H1 (cell line): ENCODE measurements at regions not wholly inside any gene's neighbourhood (a gene's known extent, or its start where the extent isn't known, plus 50 kb on each side); places are given as distances from the start of the nearest gene placed in this dataset.

Experiments used
- CTCF ChIA-PET: fragments of 300-600 bp; sonication (Branson Sonifier 250); formaldehyde crosslinking; loops from one replicate; lab custom pipeline; 2021; ENCODE audit not compliant: partially characterized antibody; lab: Charles Lee
- POLR2A ChIA-PET: fragments of 300-600 bp; sonication (Branson Sonifier 250); formaldehyde crosslinking; loops from one replicate; lab custom pipeline; 2021; ENCODE audit warnings: inconsistent platforms; ENCODE audit not compliant: partially characterized antibody; lab: Charles Lee
- DNase-seq, 2 experiments: peaks; one replicate each; pipeline versions ENCODE4 v3.0.0 to v3.0.0-alpha.2; 2010 to 2022; ENCODE audit warnings: low spot score in 2 of 2, low read depth in 1 of 2, mixed read lengths in 1 of 2
- FAIRE-seq: peaks from 2 replicates; lab custom pipeline; 2011; peaks lifted over from hg19 to GRCh38; lab: Jason Lieb, UNC
- H2AFZ ChIP-seq: 2 replicates; pipeline ENCODE4 v1.8.1; 2012; ENCODE audit warnings: low read length, inconsistent platforms
- H2AK5ac ChIP-seq: 2 replicates; pipeline ENCODE4 v1.6.1; 2013; ENCODE audit warnings: low read depth, low read length
- H2BK120ac ChIP-seq: replicated peaks from 2 replicates; pipeline ENCODE3; 2013; ENCODE audit warnings: low read depth, low read length, inconsistent platforms
- H2BK12ac ChIP-seq: 2 replicates; pipeline ENCODE4 v1.6.1; 2013; ENCODE audit warnings: low read depth, low read length
- H2BK15ac ChIP-seq: 2 replicates; pipeline ENCODE4 v1.6.1; 2013; ENCODE audit warnings: low read length
- H2BK20ac ChIP-seq: 2 replicates; pipeline ENCODE4 v1.6.1; 2013; ENCODE audit warnings: low read length
- H2BK5ac ChIP-seq: 2 replicates; pipeline ENCODE4 v1.6.1; 2013; ENCODE audit warnings: low read depth, low read length
- H3K14ac ChIP-seq: 2 replicates; pipeline ENCODE4 v1.6.1; 2013; ENCODE audit warnings: inconsistent platforms; ENCODE audit not compliant: insufficient read length
- H3K18ac ChIP-seq: 2 replicates; pipeline ENCODE4 v1.6.1; 2013; ENCODE audit warnings: low read length; ENCODE audit errors: extremely low read depth
- H3K23ac ChIP-seq: 2 replicates; pipeline ENCODE4 v1.6.1; 2013; ENCODE audit warnings: inconsistent platforms; ENCODE audit not compliant: insufficient read length
- H3K23me2 ChIP-seq: 2 replicates; pipeline ENCODE4 v1.6.1; 2013; ENCODE audit warnings: low read depth, low read length
- H3K27ac ChIP-seq: 2 replicates; pipeline ENCODE4 v1.6.1; 2011; ENCODE audit warnings: low read depth, low read length, inconsistent platforms
- H3K27me3 ChIP-seq, 4 experiments: replicated peaks in 1 of 4; 1 replicate in 1 of 4; 2 replicates in 3 of 4; pipeline versions ENCODE4 v1.6.1 to v1.8.1; 2011 to 2013; ENCODE audit warnings: low read length in 3 of 4, mild to moderate bottlenecking in 3 of 4, inconsistent platforms in 2 of 4, mixed read lengths in 2 of 4, moderate library complexity in 1 of 4; ENCODE audit not compliant: control insufficient read depth in 3 of 4, insufficient read depth in 3 of 4; ENCODE audit errors: extremely low read depth in 1 of 4
- H3K36me3 ChIP-seq, 4 experiments: 2 replicates each; pipeline versions ENCODE4 v1.6.1 to v1.8.1; 2011 to 2013; ENCODE audit warnings: mild to moderate bottlenecking in 4 of 4, low read length in 3 of 4, moderate library complexity in 2 of 4, control low read depth in 1 of 4, inconsistent platforms in 1 of 4; ENCODE audit not compliant: insufficient read depth in 4 of 4, control insufficient read depth in 2 of 4
- H3K4ac ChIP-seq: replicated peaks from 2 replicates; pipeline ENCODE3; 2013; ENCODE audit warnings: low read length, low read depth, mixed read lengths, inconsistent platforms; ENCODE audit not compliant: insufficient read length
- H3K4me1 ChIP-seq, 4 experiments: replicated peaks in 1 of 4; 1 replicate in 1 of 4; 2 replicates in 3 of 4; pipeline versions ENCODE4 v1.6.1 to v1.8.1; 2011 to 2013; ENCODE audit warnings: low read length in 3 of 4, inconsistent platforms in 2 of 4, mixed read lengths in 1 of 4; ENCODE audit not compliant: insufficient read depth in 4 of 4, control insufficient read depth in 3 of 4
- H3K4me2 ChIP-seq, 2 experiments: 2 replicates each; pipeline versions ENCODE4 v1.6.1 to v1.8.1; 2011 to 2013; ENCODE audit warnings: low read depth in 2 of 2, low read length in 2 of 2, control low read depth in 1 of 2, inconsistent platforms in 1 of 2, mild to moderate bottlenecking in 1 of 2; ENCODE audit not compliant: insufficient read depth in 1 of 2
- H3K4me3 ChIP-seq, 4 experiments: fragments of 200-600, 300-600 bp in 1 of 4; sonication (generic), shearing (Covaris generic), sonication (Bioruptor Twin) in 1 of 4; 2 replicates each; pipeline versions ENCODE4 v1.5.1 to v1.8.1; 2011 to 2016; ENCODE audit warnings: low read length in 4 of 4, low read depth in 3 of 4, control low read depth in 2 of 4, inconsistent platforms in 2 of 4, mild to moderate bottlenecking in 2 of 4, mixed read lengths in 1 of 4, moderate library complexity in 1 of 4; ENCODE audit not compliant: insufficient read depth in 2 of 4; ENCODE audit errors: extremely low read depth in 1 of 4
- H3K56ac ChIP-seq: replicated peaks from 2 replicates; pipeline ENCODE3; 2013; ENCODE audit warnings: low read depth, mild to moderate bottlenecking, mixed read lengths, low read length, inconsistent platforms; ENCODE audit not compliant: insufficient read length
- H3K79me1 ChIP-seq: 2 replicates; pipeline ENCODE4 v1.6.1; 2013; ENCODE audit warnings: low read depth, low read length, control low read depth
- H3K79me2 ChIP-seq, 2 experiments: 2 replicates each; pipeline versions ENCODE4 v1.6.1 to v1.8.1; 2012 to 2013; ENCODE audit warnings: low read length in 2 of 2, mild to moderate bottlenecking in 2 of 2, inconsistent platforms in 1 of 2; ENCODE audit not compliant: insufficient read depth in 2 of 2, control insufficient read depth in 1 of 2
- H3K9ac ChIP-seq, 4 experiments: replicated peaks in 1 of 4; 1 replicate in 1 of 4; 2 replicates in 3 of 4; pipeline versions ENCODE4 v1.6.1 to v1.8.1; 2011 to 2013; ENCODE audit warnings: low read depth in 3 of 4, low read length in 3 of 4, control low read depth in 2 of 4, mild to moderate bottlenecking in 2 of 4, moderate library complexity in 2 of 4, inconsistent platforms in 1 of 4; ENCODE audit errors: extremely low read depth in 1 of 4
- H3K9me3 ChIP-seq, 2 experiments: 2 replicates each; pipeline versions ENCODE4 v1.6.1 to v1.8.1; 2012 to 2013; ENCODE audit warnings: mild to moderate bottlenecking in 2 of 2, moderate library complexity in 2 of 2, control low read depth in 1 of 2, inconsistent platforms in 1 of 2, low read depth in 1 of 2, low read length in 1 of 2, mixed read lengths in 1 of 2; ENCODE audit not compliant: insufficient read depth in 2 of 2
- H4K20me1 ChIP-seq, 2 experiments: replicated peaks in 1 of 2; 2 replicates each; pipeline versions ENCODE3 to v1.8.1; 2011 to 2013; ENCODE audit warnings: inconsistent platforms in 2 of 2, low read length in 2 of 2, mild to moderate bottlenecking in 1 of 2; ENCODE audit not compliant: insufficient read depth in 2 of 2, control insufficient read depth in 1 of 2
- H4K5ac ChIP-seq: 2 replicates; pipeline ENCODE4 v1.6.1; 2013; ENCODE audit warnings: low read length, low read depth, mixed read lengths, inconsistent platforms; ENCODE audit not compliant: insufficient read length
- H4K8ac ChIP-seq: 2 replicates; pipeline ENCODE4 v1.8.0; 2013; ENCODE audit warnings: mild to moderate bottlenecking, moderate library complexity, low read length, inconsistent platforms; ENCODE audit not compliant: insufficient read depth; ENCODE audit errors: extremely low read depth
- H4K91ac ChIP-seq: replicated peaks from 2 replicates; pipeline ENCODE3; 2013; ENCODE audit warnings: low read length, mixed read lengths, inconsistent platforms; ENCODE audit not compliant: insufficient read length
- BCL11A ChIP-seq, 2 experiments: IDR thresholded peaks; one replicate each; pipeline ENCODE4 v1.6.1; 2011; ENCODE audit warnings: low read depth in 2 of 2, low read length in 2 of 2, mild to moderate bottlenecking in 2 of 2
- CBX8 ChIP-seq: fragments of 300-800, 300-1000 bp; sonication (generic); IDR thresholded peaks from 2 replicates; pipeline ENCODE4 v1.7.1; 2016; ENCODE audit warnings: low read depth, low read length, borderline replicate concordance
- CTBP2 ChIP-seq: IDR thresholded peaks from 2 replicates; pipeline ENCODE4 v1.7.0; 2011; ENCODE audit warnings: borderline replicate concordance, mild to moderate bottlenecking, moderate library complexity, mixed read lengths, low read length; ENCODE audit not compliant: insufficient read depth, insufficient read length
- HDAC2 ChIP-seq, 2 experiments: fragments of 300-600 bp in 1 of 2; sonication (generic) in 1 of 2; IDR thresholded peaks; 2 replicates each; pipeline ENCODE4 v1.6.1; 2011 to 2012; ENCODE audit warnings: low read depth in 2 of 2, low read length in 2 of 2, mild to moderate bottlenecking in 2 of 2, moderate library complexity in 2 of 2, borderline replicate concordance in 1 of 2, inconsistent platforms in 1 of 2
- MAFK ChIP-seq: IDR thresholded peaks from 2 replicates; pipeline ENCODE4 v1.6.1; 2012; ENCODE audit warnings: low read depth, mild to moderate bottlenecking, improper control_type of control experiment, low read length
- RBBP5 ChIP-seq: IDR thresholded peaks from 2 replicates; pipeline ENCODE4 v1.7.1; 2012; ENCODE audit warnings: low read depth, mild to moderate bottlenecking, inconsistent platforms, low read length, moderate library complexity, borderline replicate concordance
- RFX5 ChIP-seq: IDR thresholded peaks from 2 replicates; pipeline ENCODE4 v1.6.1; 2011; ENCODE audit warnings: low read depth, low read length, improper control_type of control experiment, borderline replicate concordance
- RNF2 ChIP-seq: fragments of 200-900, 300-1000 bp; sonication (generic); IDR thresholded peaks from 2 replicates; pipeline ENCODE4 v1.7.1; 2016; ENCODE audit warnings: borderline replicate concordance, low read depth, mild to moderate bottlenecking, antibody characterized with exemption, low read length; ENCODE audit not compliant: poor library complexity, severe bottlenecking; ENCODE audit errors: missing control alignments
- RXRA ChIP-seq: IDR thresholded peaks from 2 replicates; pipeline ENCODE4 v1.6.1; 2011; ENCODE audit warnings: low read depth, mild to moderate bottlenecking, low read length, moderate library complexity; ENCODE audit not compliant: insufficient read depth
- SP2 ChIP-seq: IDR thresholded peaks from 2 replicates; pipeline ENCODE4 v1.6.1; 2012; ENCODE audit warnings: mild to moderate bottlenecking, low read length, inconsistent platforms
- SP4 ChIP-seq: IDR thresholded peaks from 2 replicates; pipeline ENCODE4 v1.6.1; 2012; ENCODE audit warnings: low read length, inconsistent platforms
- SRF ChIP-seq: IDR thresholded peaks from 2 replicates; pipeline ENCODE4 v1.6.1; 2011; ENCODE audit warnings: mild to moderate bottlenecking, low read depth, low read length, moderate library complexity
- USF2 ChIP-seq: IDR thresholded peaks from 2 replicates; pipeline ENCODE4 v1.6.1; 2011; ENCODE audit warnings: low read length, improper control_type of control experiment
- WGBS, 2 experiments: shearing (Covaris generic) in 1 of 2; methylation state at CpG; one replicate each; pipeline versions ENCODE4 v1.1.6 to v1.1.7; 2013 to 2015; ENCODE audit warnings: low lambda C conversion rate in 2 of 2, mixed read lengths in 2 of 2, inconsistent platforms in 1 of 2, low coverage in 1 of 2, missing lambda C conversion rate in 1 of 2; ENCODE audit not compliant: insufficient replicate concordance in 2 of 2, insufficient coverage in 1 of 2, insufficient read length in 1 of 2; ENCODE audit errors: extremely low coverage in 1 of 2, missing lambda C conversion rate in 1 of 2; 5-methylcytosine and 5-hydroxymethylcytosine counted together

GRCh38 chr1:106944721-106945120 is 111.8 kb upstream of the PRMT6 start:
- no peak overlapping the region for H2BK12ac ChIP-seq
- no peak overlapping the region for H2AFZ ChIP-seq
- H3K18ac ChIP-seq = no peak overlapping the region
- no peak overlapping the region for H3K14ac ChIP-seq
- no peak overlapping the region for H3K4ac ChIP-seq
- H3K9me3 ChIP-seq = no peaks in the 10 kb centered on the region
- H3K23ac ChIP-seq = no peak overlapping the region
- 83% methylated on average over 2 of the region's 2 CpGs; no CpG with 5 or more reads in 1 of the 2 experiments for WGBS, 2 experiments
- no peak overlapping the region for H3K4me2 ChIP-seq
- DNase-seq (no peak), FAIRE-seq (no peak)
- no peak overlapping the region for H2BK15ac ChIP-seq
- POLR2A ChIA-PET = no interaction called here
- H3K79me2 ChIP-seq = no peaks in the 10 kb centered on the region
- no peak overlapping the region for H2BK5ac ChIP-seq
- H3K4me1 ChIP-seq = no peaks in the 10 kb centered on the region
- no peaks in the 10 kb centered on the region for H3K36me3 ChIP-seq
- H2BK20ac ChIP-seq = no peak overlapping the region
- H3K56ac ChIP-seq = no peak overlapping the region
- no peak overlapping the region for H4K5ac ChIP-seq
- H2BK120ac ChIP-seq = no peak overlapping the region
- CTCF ChIA-PET = interaction anchor here (1.2 kb wide), 1 partner anchor 17 kb away, joined by 3 read pairs; no protein-coding TSS in a partner anchor
- H3K4me3 ChIP-seq = no peak overlapping the region
- H3K9ac ChIP-seq = no peak overlapping the region
- H4K8ac ChIP-seq = no peak overlapping the region
- no peak overlapping the region for H4K91ac ChIP-seq
- H3K79me1 ChIP-seq = no peaks in the 10 kb centered on the region
- no peak overlapping the region for H2AK5ac ChIP-seq
- H3K27me3 ChIP-seq = no peaks in the 10 kb centered on the region
- no peaks in the 10 kb centered on the region for H3K23me2 ChIP-seq
- H3K27ac ChIP-seq = no peak overlapping the region
- no peaks in the 10 kb centered on the region for H4K20me1 ChIP-seq
- TF ChIP-seq SP4 (no peak), RXRA (no peak), USF2 (no peak), HDAC2 (IDR thresholded peaks at IDR 0.05; ENCODE audit: borderline replicate concordance in 1 of 2, low read depth in 2 of 2, low read length in 2 of 2) (no peak), SRF (no peak), MAFK (no peak), BCL11A (IDR thresholded peaks at IDR 0.05; ENCODE audit: low read depth in 2 of 2, low read length in 2 of 2) (no peak), SP2 (no peak), CTBP2 (no peak), RFX5 (no peak), RNF2 (no peak), CBX8 (no peak), RBBP5 (no peak)
